PC-9 (cell line): ENCODE measurements at regions not wholly inside any gene's neighbourhood (a gene's known extent, or its start where the extent isn't known, plus 50 kb on each side); places are given as distances from the start of the nearest gene placed in this dataset.

Source experiments
- BruUV-seq: library from RNA; stranded (reverse); fragments of 400-500 nt; replicated peaks from 2 replicates; lab custom pipeline; 2021; lab: Mats Ljungman, UMichigan
- CTCF ChIA-PET: fragments of 300-600 bp; sonication (Branson Sonifier 250); formaldehyde crosslinking; loops from one replicate; lab custom pipeline; 2022; ENCODE audit warnings: antibody characterized with exemption; lab: Charles Lee
- POLR2A ChIA-PET: fragments of 300-600 bp; sonication (Branson Sonifier 250); formaldehyde crosslinking; loops from one replicate; lab custom pipeline; 2022; ENCODE audit warnings: antibody characterized with exemption; ENCODE audit not compliant: unreplicated experiment; lab: Charles Lee
- DNase-seq, 2 experiments: peaks; one replicate each; pipeline versions ENCODE4 v3.0.0 to v3.0.0-alpha.2; 2015 to 2022; ENCODE audit warnings: mixed read lengths in 1 of 2
- H2AFZ ChIP-seq: fragments of 200-600 bp; sonication (generic); 2 replicates; pipeline ENCODE4 v1.8.1; 2017; ENCODE audit warnings: antibody characterized with exemption
- H3F3A ChIP-seq: fragments of 200-600 bp; sonication (generic); 2 replicates; pipeline ENCODE4 v1.8.1; 2017; ENCODE audit warnings: antibody characterized with exemption, mild to moderate bottlenecking, low read depth; ENCODE audit not compliant: insufficient read depth
- H3K27ac ChIP-seq: fragments of 200-600 bp; sonication (generic); 2 replicates; pipeline ENCODE4 v1.6.1; 2016; ENCODE audit warnings: mixed run types
- H3K27me3 ChIP-seq: fragments of 200-600 bp; sonication (generic); 2 replicates; pipeline ENCODE4 v1.6.1; 2016; ENCODE audit warnings: low read depth, mixed run types; ENCODE audit not compliant: insufficient read depth
- H3K36me3 ChIP-seq: fragments of 200-600 bp; sonication (generic); 2 replicates; pipeline ENCODE4 v1.6.1; 2016; ENCODE audit warnings: low read depth, mixed run types
- H3K4me1 ChIP-seq: fragments of 200-600 bp; sonication (generic); replicated peaks from 2 replicates; pipeline ENCODE4 v1.6.1; 2016; ENCODE audit warnings: mixed run types; ENCODE audit not compliant: insufficient read depth
- H3K4me2 ChIP-seq: fragments of 200-600 bp; sonication (generic); 2 replicates; pipeline ENCODE4 v1.6.1; 2017; ENCODE audit warnings: mixed run types
- H3K4me3 ChIP-seq: fragments of 200-600 bp; sonication (generic); 2 replicates; pipeline ENCODE4 v1.6.1; 2016; ENCODE audit warnings: mixed run types
- H3K79me2 ChIP-seq: fragments of 200-600 bp; sonication (generic); 2 replicates; pipeline ENCODE4 v1.6.1; 2017; ENCODE audit warnings: low read depth, mixed run types
- H3K9me2 ChIP-seq: fragments of 200-600 bp; sonication (generic); 2 replicates; pipeline ENCODE4 v1.8.1; 2017; ENCODE audit warnings: mild to moderate bottlenecking; ENCODE audit not compliant: insufficient read depth
- H3K9me3 ChIP-seq: fragments of 200-600 bp; sonication (generic); 2 replicates; pipeline ENCODE4 v1.8.1; 2016; ENCODE audit warnings: low read depth; ENCODE audit not compliant: insufficient read depth
- H4K20me1 ChIP-seq: fragments of 200-600 bp; sonication (generic); 2 replicates; pipeline ENCODE4 v1.8.1; 2017; ENCODE audit not compliant: insufficient read depth
- EZH2 ChIP-seq: fragments of 200-600 bp; sonication (generic); IDR thresholded peaks from 2 replicates; pipeline ENCODE4 v1.8.0; 2017; ENCODE audit warnings: antibody characterized with exemption, low read depth
- intact Hi-C: fragments of 100-400 bp; cut with micrococcal nuclease; formaldehyde crosslinking; loops from one replicate; pipeline ENCODE4 v1.10.0; 2022; ENCODE audit not compliant: unreplicated experiment
- TF ChIP-seq, protein P1 (sequence below): fragments of 200-600 bp; sonication (generic); conservative IDR thresholded peaks from 2 replicates; pipeline ENCODE4 v1.6.1; 2017; ENCODE audit warnings: mixed run types, antibody characterized with exemption, mild to moderate bottlenecking, moderate library complexity

DNA sequence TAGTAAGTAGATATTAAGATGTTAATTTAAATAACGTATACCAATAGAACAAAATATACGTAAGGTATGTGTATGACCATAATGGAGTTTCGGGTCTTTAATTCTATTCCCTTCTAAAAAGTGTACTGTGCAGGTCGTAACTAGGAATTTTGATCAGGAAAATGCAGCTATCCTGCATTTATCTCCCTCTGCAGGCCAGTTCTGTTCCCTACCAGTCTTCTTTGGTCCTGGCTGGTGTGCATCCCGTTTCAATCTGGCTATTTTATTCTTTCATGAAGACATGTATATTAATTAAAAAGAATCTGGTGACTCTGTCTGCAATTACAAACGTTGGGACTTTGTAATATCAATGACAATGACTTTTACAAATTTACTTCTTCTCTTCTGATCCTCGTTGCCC, 534.1 kb upstream of the AADAT start:
- H3K4me2 ChIP-seq, result no peak overlapping the region
- H3K79me2 ChIP-seq, result no peaks in the 10 kb centered on the region
- no peaks in the 10 kb centered on the region for H3K36me3 ChIP-seq
- no peaks in the 10 kb centered on the region for H3K27me3 ChIP-seq
- no TSS peak for BruUV-seq
- H3F3A ChIP-seq, result no peaks in the 10 kb centered on the region
- ChIA-PET CTCF (no interaction called here), POLR2A (no interaction called here)
- H3K4me3 ChIP-seq, result no peak overlapping the region
- TF ChIP-seq, protein P1, sequence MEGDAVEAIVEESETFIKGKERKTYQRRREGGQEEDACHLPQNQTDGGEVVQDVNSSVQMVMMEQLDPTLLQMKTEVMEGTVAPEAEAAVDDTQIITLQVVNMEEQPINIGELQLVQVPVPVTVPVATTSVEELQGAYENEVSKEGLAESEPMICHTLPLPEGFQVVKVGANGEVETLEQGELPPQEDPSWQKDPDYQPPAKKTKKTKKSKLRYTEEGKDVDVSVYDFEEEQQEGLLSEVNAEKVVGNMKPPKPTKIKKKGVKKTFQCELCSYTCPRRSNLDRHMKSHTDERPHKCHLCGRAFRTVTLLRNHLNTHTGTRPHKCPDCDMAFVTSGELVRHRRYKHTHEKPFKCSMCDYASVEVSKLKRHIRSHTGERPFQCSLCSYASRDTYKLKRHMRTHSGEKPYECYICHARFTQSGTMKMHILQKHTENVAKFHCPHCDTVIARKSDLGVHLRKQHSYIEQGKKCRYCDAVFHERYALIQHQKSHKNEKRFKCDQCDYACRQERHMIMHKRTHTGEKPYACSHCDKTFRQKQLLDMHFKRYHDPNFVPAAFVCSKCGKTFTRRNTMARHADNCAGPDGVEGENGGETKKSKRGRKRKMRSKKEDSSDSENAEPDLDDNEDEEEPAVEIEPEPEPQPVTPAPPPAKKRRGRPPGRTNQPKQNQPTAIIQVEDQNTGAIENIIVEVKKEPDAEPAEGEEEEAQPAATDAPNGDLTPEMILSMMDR, result no peak
- TF ChIP-seq EZH2, result no peak
- no peaks in the 10 kb centered on the region for H3K9me3 ChIP-seq
- H3K27ac ChIP-seq, result no peak overlapping the region
- intact Hi-C loops, result no loop called here
- no peaks in the 10 kb centered on the region for H3K4me1 ChIP-seq
- DNase-seq, result no peak
- no peak overlapping the region for H2AFZ ChIP-seq
- no peaks in the 10 kb centered on the region for H3K9me2 ChIP-seq
- no peaks in the 10 kb centered on the region for H4K20me1 ChIP-seq

DNA sequence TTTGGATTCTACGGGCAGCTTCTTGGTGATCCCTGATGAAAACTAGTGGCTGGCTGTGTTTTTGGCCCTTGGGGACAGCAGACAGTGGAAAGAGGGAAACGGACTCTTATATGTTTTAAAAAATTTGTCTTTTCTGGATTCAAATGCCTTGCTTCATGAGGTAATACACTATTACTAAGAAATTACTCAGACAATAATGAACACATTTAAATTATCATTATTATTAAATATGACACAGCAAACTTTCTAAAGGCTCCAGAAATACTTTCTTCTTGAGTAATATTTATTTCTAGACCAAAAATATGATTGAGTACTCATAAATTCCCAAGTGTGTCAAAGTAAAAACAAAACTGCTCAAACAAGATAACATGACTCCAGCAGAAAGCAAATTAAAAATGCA, 520.7 kb upstream of the AADAT start:
- no peaks in the 10 kb centered on the region for H3F3A ChIP-seq

DNA sequence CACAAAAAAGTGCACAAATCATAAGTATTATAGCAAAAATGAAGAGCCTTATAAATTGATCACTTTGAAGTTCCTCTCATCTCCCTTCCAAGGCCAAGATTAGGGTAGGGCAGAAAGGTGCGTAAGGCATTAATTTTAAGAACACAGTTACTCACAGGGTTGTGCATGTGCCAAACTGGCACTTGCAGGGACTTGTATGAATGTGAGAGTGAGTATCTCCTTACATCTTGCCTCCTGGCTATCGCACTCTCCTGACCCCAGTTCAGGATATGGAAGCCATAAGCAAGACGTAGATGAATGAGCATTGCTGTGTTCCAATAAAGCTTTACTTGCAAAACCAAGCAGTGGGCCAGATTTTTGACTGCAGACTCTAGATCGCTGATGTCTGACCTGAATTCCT, 510.1 kb upstream of the AADAT start:
- ChIA-PET POLR2A (no interaction called here), CTCF (no interaction called here)
- H3K4me1 ChIP-seq, result no peaks in the 10 kb centered on the region
- H2AFZ ChIP-seq, result no peak overlapping the region
- no peaks in the 10 kb centered on the region for H3K27me3 ChIP-seq
- intact Hi-C loops, result no loop called here
- no TSS peak for BruUV-seq
- H3K79me2 ChIP-seq, result no peaks in the 10 kb centered on the region
- H3K4me2 ChIP-seq, result no peak overlapping the region
- H3K4me3 ChIP-seq, result no peak overlapping the region
- no peak for TF ChIP-seq EZH2
- TF ChIP-seq, protein P1, result no peak
- DNase-seq, result no peak
- H3K36me3 ChIP-seq, result no peaks in the 10 kb centered on the region
- H3K9me3 ChIP-seq, result no peaks in the 10 kb centered on the region
- H3K9me2 ChIP-seq, result no peaks in the 10 kb centered on the region
- no peaks in the 10 kb centered on the region for H4K20me1 ChIP-seq
- H3K27ac ChIP-seq, result no peak overlapping the region
- H3F3A ChIP-seq, result no peaks in the 10 kb centered on the region

More for the DNA sequence above, 520.7 kb upstream of the AADAT start:
- no peak for DNase-seq
- Histone ChIP-seq H3K27me3 (no peaks in the 10 kb centered on the region), H3K4me3 (no peak overlapping the region), H3K4me2 (no peak overlapping the region), H4K20me1 (no peaks in the 10 kb centered on the region), H3K27ac (no peak overlapping the region), H3K36me3 (no peaks in the 10 kb centered on the region), H3K79me2 (no peaks in the 10 kb centered on the region), H3K9me3 (no peaks in the 10 kb centered on the region), H2AFZ (no peak overlapping the region), H3K4me1 (no peaks in the 10 kb centered on the region), H3K9me2 (no peaks in the 10 kb centered on the region)
- BruUV-seq, result no TSS peak
- ChIA-PET CTCF (no interaction called here), POLR2A (no interaction called here)
- TF ChIP-seq, protein P1, result no peak
- no peak for TF ChIP-seq EZH2
- intact Hi-C loops, result no loop called here
